Neuronal stem cell (in vitro differentiated cells): ENCODE measurements at regions not wholly inside any gene's neighbourhood (a gene's known extent, or its start where the extent isn't known, plus 50 kb on each side); places are given as distances from the start of the nearest gene placed in this dataset.

ENCODE experiments used
- DNase-seq: peaks from one replicate; pipeline ENCODE4 v3.0.0-alpha.2; 2013; ENCODE audit warnings: low spot score
- H2AFZ ChIP-seq: one replicate; pipeline ENCODE4 v1.6.1; 2013; ENCODE audit warnings: mild to moderate bottlenecking, low read length, inconsistent platforms
- H2AK5ac ChIP-seq: 2 replicates; pipeline ENCODE4 v1.6.1; 2013; ENCODE audit warnings: low read depth, mild to moderate bottlenecking, inconsistent platforms, low read length, moderate library complexity, mixed read lengths
- H2BK120ac ChIP-seq: 2 replicates; pipeline ENCODE4 v1.6.1; 2013; ENCODE audit warnings: low read depth, mild to moderate bottlenecking, inconsistent platforms, low read length, moderate library complexity, mixed read lengths
- H2BK12ac ChIP-seq: one replicate; pipeline ENCODE4 v1.6.1; 2013; ENCODE audit warnings: low read length, inconsistent platforms
- H2BK15ac ChIP-seq: 2 replicates; pipeline ENCODE4 v1.6.1; 2013; ENCODE audit warnings: mild to moderate bottlenecking, low read length, inconsistent platforms, mixed read lengths
- H2BK5ac ChIP-seq: one replicate; pipeline ENCODE4 v1.6.1; 2013; ENCODE audit warnings: inconsistent platforms, mild to moderate bottlenecking, low read length, moderate library complexity
- H3K14ac ChIP-seq: one replicate; pipeline ENCODE4 v1.6.1; 2013; ENCODE audit warnings: low read length, inconsistent platforms
- H3K18ac ChIP-seq: 2 replicates; pipeline ENCODE4 v1.6.1; 2013; ENCODE audit warnings: low read length, inconsistent platforms
- H3K23ac ChIP-seq: 2 replicates; pipeline ENCODE4 v1.6.1; 2013; ENCODE audit warnings: low read depth, mild to moderate bottlenecking, mixed read lengths, low read length, inconsistent platforms; ENCODE audit not compliant: poor library complexity
- H3K27ac ChIP-seq: replicated peaks from 3 replicates; pipeline ENCODE4 v1.5.1; 2013; ENCODE audit warnings: low read length, inconsistent platforms
- H3K27me3 ChIP-seq, 3 experiments: 2 replicates each; pipeline ENCODE4 v1.6.1; 2013; ENCODE audit warnings: low read length in 3 of 3, mild to moderate bottlenecking in 2 of 3, inconsistent platforms in 1 of 3, low read depth in 1 of 3, mixed read lengths in 1 of 3, moderate library complexity in 1 of 3; ENCODE audit not compliant: control insufficient read depth in 3 of 3, insufficient read depth in 3 of 3
- H3K36me3 ChIP-seq, 2 donors: replicated peaks in 1 of 2; 2 replicates each; pipeline ENCODE4 v1.6.1; 2013; ENCODE audit warnings: low read length in 2 of 2; ENCODE audit not compliant: control insufficient read depth in 2 of 2, insufficient read depth in 2 of 2
- H3K4ac ChIP-seq: 2 replicates; pipeline ENCODE4 v1.6.1; 2013; ENCODE audit warnings: inconsistent platforms, mild to moderate bottlenecking, low read length, moderate library complexity
- H3K4me1 ChIP-seq, 2 donors: 1 replicate in 1 of 2; 2 replicates in 1 of 2; pipeline ENCODE4 v1.6.1; 2013; ENCODE audit warnings: low read length in 2 of 2, low read depth in 1 of 2; ENCODE audit not compliant: control insufficient read depth in 2 of 2, insufficient read depth in 1 of 2
- H3K4me2 ChIP-seq: one replicate; pipeline ENCODE4 v1.6.1; 2013; ENCODE audit warnings: mild to moderate bottlenecking, low read length, inconsistent platforms; ENCODE audit not compliant: insufficient read depth, poor library complexity, severe bottlenecking
- H3K4me3 ChIP-seq, 2 donors: 2 replicates each; pipeline ENCODE4 v1.5.1; 2013; ENCODE audit warnings: low read length in 2 of 2, mild to moderate bottlenecking in 2 of 2, inconsistent platforms in 1 of 2, moderate library complexity in 1 of 2
- H3K79me1 ChIP-seq: one replicate; pipeline ENCODE4 v1.6.1; 2013; ENCODE audit warnings: low read depth, mild to moderate bottlenecking, inconsistent platforms, low read length, moderate library complexity
- H3K9ac ChIP-seq: one replicate; pipeline ENCODE4 v1.6.1; 2013; ENCODE audit warnings: mild to moderate bottlenecking, low read depth, low read length, inconsistent platforms; ENCODE audit not compliant: poor library complexity
- H3K9me3 ChIP-seq, 2 donors: replicated peaks in 1 of 2; 2 replicates each; pipeline versions ENCODE3 to v1.6.1; 2013; ENCODE audit warnings: low read length in 2 of 2, mild to moderate bottlenecking in 2 of 2, inconsistent platforms in 1 of 2, low read depth in 1 of 2, mixed read lengths in 1 of 2, moderate library complexity in 1 of 2; ENCODE audit not compliant: control insufficient read depth in 2 of 2, insufficient read depth in 1 of 2
- H4K8ac ChIP-seq: one replicate; pipeline ENCODE4 v1.6.1; 2013; ENCODE audit warnings: low read depth, mild to moderate bottlenecking, inconsistent platforms, low read length, moderate library complexity
- H4K91ac ChIP-seq: one replicate; pipeline ENCODE4 v1.6.1; 2013; ENCODE audit warnings: low read length, low read depth, mild to moderate bottlenecking, inconsistent platforms; ENCODE audit not compliant: poor library complexity
- WGBS, 2 donors: extraction: QIAGEN DNeasy Blood & Tissue Kit; methylation state at CpG; one replicate each; pipeline ENCODE4 v1.1.7; 2013; ENCODE audit warnings: missing lambda C conversion rate in 2 of 2, mixed read lengths in 1 of 2; ENCODE audit not compliant: insufficient read length in 2 of 2, insufficient replicate concordance in 1 of 2; ENCODE audit errors: extremely low coverage in 2 of 2; 5-methylcytosine and 5-hydroxymethylcytosine counted together

- Histone ChIP-seq H3K79me1 (no peaks in the 10 kb centered on the region), H3K4ac (no peak overlapping the region), H2AK5ac (no peak overlapping the region), H3K4me2 (no peak overlapping the region), H3K4me3 (no peak overlapping the region), H4K91ac (no peak overlapping the region), H2BK12ac (no peak overlapping the region), H2BK15ac (no peak overlapping the region), H2AFZ (no peak overlapping the region), H3K14ac (no peak overlapping the region), H3K27me3 (no peaks in the 10 kb centered on the region), H2BK120ac (no peak overlapping the region), H3K18ac (no peak overlapping the region), H4K8ac (no peak overlapping the region), H3K36me3 (no peaks in the 10 kb centered on the region), H3K27ac (no peak overlapping the region), H3K9ac (no peak overlapping the region), H2BK5ac (no peak overlapping the region), H3K9me3 (peaks cover 0 to 16% of the 10 kb centered on the region in 2 donors), H3K4me1 (peaks cover 9 to 11% of the 10 kb centered on the region in 2 donors), H3K23ac (no peak overlapping the region)
- no CpG with 5 or more reads among the region's 5 CpGs for WGBS, 2 donors
- no peak for DNase-seq
These were observed 156.2 kb upstream of the NDUFV2 start for GRCh38 chr18:8946066-8946838.

- Histone ChIP-seq H2BK5ac (no peak overlapping the region), H2AK5ac (no peak overlapping the region), H2BK120ac (no peak overlapping the region), H3K23ac (no peak overlapping the region), H3K36me3 (no peaks in the 10 kb centered on the region), H3K79me1 (no peaks in the 10 kb centered on the region), H3K4me2 (no peak overlapping the region), H3K27me3 (no peaks in the 10 kb centered on the region), H4K8ac (no peak overlapping the region), H3K14ac (no peak overlapping the region), H4K91ac (no peak overlapping the region), H3K18ac (no peak overlapping the region), H3K4me3 (no peak overlapping the region), H2BK15ac (no peak overlapping the region), H3K9me3 (peaks cover 0 to 16% of the 10 kb centered on the region in 2 donors), H3K4ac (no peak overlapping the region), H3K27ac (no peak overlapping the region), H2BK12ac (no peak overlapping the region), H3K4me1 (peaks cover 7 to 11% of the 10 kb centered on the region in 2 donors), H3K9ac (no peak overlapping the region), H2AFZ (no peak overlapping the region)
- WGBS, 2 donors, result no CpG with 5 or more reads among the region's 6 CpGs
- no peak for DNase-seq
These were observed 154.9 kb upstream of the NDUFV2 start for GRCh38 chr18:8947566-8947965.

GRCh38 chr18:8948011-8948410, 154.5 kb upstream of the NDUFV2 start:
- peaks cover 7 to 9% of the 10 kb centered on the region in 2 donors for H3K4me1 ChIP-seq
- H2BK12ac ChIP-seq, result no peak overlapping the region
- no peak overlapping the region for H2AK5ac ChIP-seq
- H3K27me3 ChIP-seq, result no peaks in the 10 kb centered on the region
- no peak overlapping the region for H3K14ac ChIP-seq
- H3K4me2 ChIP-seq, result no peak overlapping the region
- H3K4ac ChIP-seq, result no peak overlapping the region
- peaks cover 0 to 12% of the 10 kb centered on the region in 2 donors for H3K9me3 ChIP-seq
- DNase-seq, result no peak
- H3K18ac ChIP-seq, result no peak overlapping the region
- no peak overlapping the region for H4K91ac ChIP-seq
- H3K79me1 ChIP-seq, result no peaks in the 10 kb centered on the region
- no peak overlapping the region for H2BK120ac ChIP-seq
- H3K23ac ChIP-seq, result no peak overlapping the region
- no peak overlapping the region for H2BK15ac ChIP-seq
- H3K27ac ChIP-seq, result no peak overlapping the region
- no peak overlapping the region for H3K4me3 ChIP-seq
- H3K36me3 ChIP-seq, result no peaks in the 10 kb centered on the region
- no peak overlapping the region for H4K8ac ChIP-seq
- no peak overlapping the region for H2AFZ ChIP-seq
- no CpG with 5 or more reads among the region's 6 CpGs for WGBS, 2 donors
- no peak overlapping the region for H2BK5ac ChIP-seq
- H3K9ac ChIP-seq, result no peak overlapping the region

GRCh38 chr18:8948471-8949149, 153.9 kb upstream of the NDUFV2 start:
- Histone ChIP-seq H3K27me3 (no peaks in the 10 kb centered on the region), H2AK5ac (no peak overlapping the region), H3K4me1 (peaks cover 7 to 9% of the 10 kb centered on the region in 2 donors), H3K23ac (no peak overlapping the region), H2BK120ac (no peak overlapping the region), H2AFZ (peak overlapping the region; percentile 19), H4K8ac (no peak overlapping the region), H3K36me3 (no peaks in the 10 kb centered on the region), H3K4me2 (no peak overlapping the region), H2BK5ac (no peak overlapping the region), H3K9ac (no peak overlapping the region), H3K79me1 (no peaks in the 10 kb centered on the region), H3K4me3 (no peak overlapping the region), H3K27ac (no peak overlapping the region), H3K4ac (no peak overlapping the region), H2BK15ac (no peak overlapping the region), H3K18ac (no peak overlapping the region), H2BK12ac (no peak overlapping the region), H3K14ac (no peak overlapping the region), H3K9me3 (peaks cover 2 to 10% of the 10 kb centered on the region in 2 donors), H4K91ac (no peak overlapping the region)
- no CpG with 5 or more reads among the region's 7 CpGs for WGBS, 2 donors
- DNase-seq, result no peak
